ENCODE measurements at regions not wholly inside any gene's neighbourhood (a gene's known extent, or its start where the extent isn't known, plus 50 kb on each side); places are given as distances from the start of the nearest gene placed in this dataset.

DNA sequence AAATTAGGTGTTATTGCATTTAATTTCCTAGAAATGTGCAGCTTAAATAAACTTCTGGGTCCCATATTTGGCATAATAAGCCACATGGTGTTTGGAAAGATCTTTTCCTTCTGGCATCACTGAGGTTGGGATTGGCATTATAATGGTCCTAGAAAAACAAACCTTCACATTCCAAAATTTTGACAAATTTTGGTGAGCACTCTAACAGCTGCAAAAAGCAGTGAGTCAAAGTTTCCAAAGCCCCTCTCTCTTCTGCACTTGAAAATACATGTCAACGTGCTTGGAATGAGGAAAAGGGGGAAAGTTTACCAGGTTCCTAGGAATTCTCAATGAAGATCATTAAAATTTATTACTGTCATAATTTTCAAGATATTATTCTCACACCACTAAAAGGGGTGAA lies 77.8 kb upstream of the STK17B start:
- no peak overlapping the region for H3K27ac ChIP-seq (ENCODE audit: low read length)
- no peak overlapping the region for H3K4me3 ChIP-seq (ENCODE audit: low read length)
- TF ChIP-seq CTCF (IDR thresholded peaks at IDR 0.05; ENCODE audit: low read depth, low read length) (no peak), EZH2phosphoT487 (IDR thresholded peaks at IDR 0.05; ENCODE audit: low read depth) (no peak)
- H3K27me3 ChIP-seq (ENCODE audit: low read depth, low read length): no peaks in the 10 kb centered on the region
- H3K36me3 ChIP-seq (replicated peaks; ENCODE audit: low read depth, low read length): no peaks in the 10 kb centered on the region
- no peak overlapping the region for H2AFZ ChIP-seq (ENCODE audit: low read depth, low read length)
- no peak overlapping the region for H3K9ac ChIP-seq (ENCODE audit: low read length)
- H3K4me1 ChIP-seq (ENCODE audit: low read length): peaks cover 14% of the 10 kb centered on the region
- no peaks in the 10 kb centered on the region for H3K9me3 ChIP-seq (ENCODE audit: insufficient read depth, low read length)
- no peak overlapping the region for H3K4me2 ChIP-seq (ENCODE audit: low read length)
- H3K79me2 ChIP-seq (ENCODE audit: low read length): no peaks in the 10 kb centered on the region
- H4K20me1 ChIP-seq (ENCODE audit: insufficient read depth, low read length): no peaks in the 10 kb centered on the region

DNA sequence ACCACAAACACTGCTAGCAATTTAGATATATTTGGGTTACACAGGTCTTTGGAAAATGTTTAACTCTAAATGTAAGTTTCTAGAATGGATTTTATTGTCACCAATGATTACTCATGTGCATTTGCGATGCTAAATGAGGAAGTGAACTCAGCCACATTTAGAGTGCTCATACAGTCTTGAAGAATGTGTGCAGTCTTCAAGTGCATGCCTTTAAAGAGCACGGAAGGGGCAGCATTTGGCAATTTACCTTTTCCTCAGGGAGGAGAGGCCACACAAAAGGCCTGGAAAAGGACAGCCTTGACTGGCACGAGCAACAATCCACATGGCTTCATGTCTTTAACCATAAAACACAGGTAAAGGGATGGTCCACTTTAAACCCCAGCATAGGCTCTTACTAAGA lies 78.5 kb upstream of the STK17B start:
- Histone ChIP-seq H3K4me1 (ENCODE audit: low read length) (peaks cover 14% of the 10 kb centered on the region), H3K4me3 (ENCODE audit: low read length) (no peak overlapping the region), H3K9ac (ENCODE audit: low read length) (no peak overlapping the region), H2AFZ (ENCODE audit: low read depth, low read length) (peak overlapping the region; percentile 72), H3K27ac (ENCODE audit: low read length) (no peak overlapping the region), H3K79me2 (ENCODE audit: low read length) (no peaks in the 10 kb centered on the region), H3K27me3 (ENCODE audit: low read depth, low read length) (no peaks in the 10 kb centered on the region), H4K20me1 (ENCODE audit: insufficient read depth, low read length) (no peaks in the 10 kb centered on the region), H3K9me3 (ENCODE audit: insufficient read depth, low read length) (no peaks in the 10 kb centered on the region), H3K36me3 (replicated peaks; ENCODE audit: low read depth, low read length) (no peaks in the 10 kb centered on the region), H3K4me2 (ENCODE audit: low read length) (peak overlapping the region; percentile 40)
- TF ChIP-seq EZH2phosphoT487 (IDR thresholded peaks at IDR 0.05; ENCODE audit: low read depth) (no peak), CTCF (IDR thresholded peaks at IDR 0.05; ENCODE audit: low read depth, low read length) (no peak)

DNA sequence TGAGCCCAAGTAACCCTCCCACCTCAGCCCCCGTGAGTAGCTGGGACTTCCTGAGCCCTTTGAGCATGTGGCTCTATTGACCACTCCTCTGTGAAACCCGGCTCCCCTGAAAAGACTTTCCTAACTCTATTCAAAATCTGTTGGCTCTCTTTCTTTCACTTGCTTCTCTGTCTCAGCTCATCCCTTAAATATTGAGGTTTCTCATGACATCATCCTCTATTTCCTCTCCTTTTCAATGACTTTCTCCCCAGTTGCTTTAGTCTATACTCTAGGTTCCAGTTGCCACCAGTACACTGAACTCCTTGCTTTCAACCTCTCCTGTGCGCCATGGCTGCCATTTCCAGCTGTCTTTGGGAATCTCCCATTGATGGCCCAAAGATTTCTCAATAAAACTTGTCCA lies 79.8 kb upstream of the STK17B start:
- Histone ChIP-seq H3K4me2 (ENCODE audit: low read length) (no peak overlapping the region), H3K79me2 (ENCODE audit: low read length) (no peaks in the 10 kb centered on the region), H4K20me1 (ENCODE audit: insufficient read depth, low read length) (no peaks in the 10 kb centered on the region), H2AFZ (ENCODE audit: low read depth, low read length) (no peak overlapping the region), H3K4me3 (ENCODE audit: low read length) (no peak overlapping the region), H3K9ac (ENCODE audit: low read length) (no peak overlapping the region), H3K4me1 (ENCODE audit: low read length) (peaks cover 14% of the 10 kb centered on the region), H3K36me3 (replicated peaks; ENCODE audit: low read depth, low read length) (no peaks in the 10 kb centered on the region), H3K27ac (ENCODE audit: low read length) (no peak overlapping the region), H3K27me3 (ENCODE audit: low read depth, low read length) (no peaks in the 10 kb centered on the region), H3K9me3 (ENCODE audit: insufficient read depth, low read length) (no peaks in the 10 kb centered on the region)
- TF ChIP-seq EZH2phosphoT487 (IDR thresholded peaks at IDR 0.05; ENCODE audit: low read depth) (no peak), CTCF (IDR thresholded peaks at IDR 0.05; ENCODE audit: low read depth, low read length) (no peak)

GRCh38 chr2:196252408-196253115 lies 81.2 kb upstream of the STK17B start:
- H3K4me3 ChIP-seq (ENCODE audit: low read length): no peak overlapping the region
- TF ChIP-seq EZH2phosphoT487 (IDR thresholded peaks at IDR 0.05; ENCODE audit: low read depth) (no peak), CTCF (IDR thresholded peaks at IDR 0.05; ENCODE audit: low read depth, low read length) (no peak)
- H3K4me1 ChIP-seq (ENCODE audit: low read length): peaks cover 14% of the 10 kb centered on the region
- H3K4me2 ChIP-seq (ENCODE audit: low read length): no peak overlapping the region
- H3K27me3 ChIP-seq (ENCODE audit: low read depth, low read length): no peaks in the 10 kb centered on the region
- H3K9ac ChIP-seq (ENCODE audit: low read length): no peak overlapping the region
- H3K79me2 ChIP-seq (ENCODE audit: low read length): no peaks in the 10 kb centered on the region
- H2AFZ ChIP-seq (ENCODE audit: low read depth, low read length): no peak overlapping the region
- H4K20me1 ChIP-seq (ENCODE audit: insufficient read depth, low read length): no peaks in the 10 kb centered on the region
- no peaks in the 10 kb centered on the region for H3K9me3 ChIP-seq (ENCODE audit: insufficient read depth, low read length)
- H3K27ac ChIP-seq (ENCODE audit: low read length): no peak overlapping the region
- no peaks in the 10 kb centered on the region for H3K36me3 ChIP-seq (replicated peaks; ENCODE audit: low read depth, low read length)

Measured in OCI-LY3 (cell line).